Naive thymus-derived CD4-positive, alpha-beta T cell (primary cell): ENCODE measurements at regions not wholly inside any gene's neighbourhood (a gene's known extent, or its start where the extent isn't known, plus 50 kb on each side); places are given as distances from the start of the nearest gene placed in this dataset.

ENCODE experiments used
- ATAC-seq: fragments of 150-1000 bp; cut with Tn5 transposase; 2 replicates; pipeline ENCODE4 v1.10.0; 2021; ENCODE audit warnings: mild to moderate bottlenecking, moderate library complexity
- CTCF ChIA-PET: fragments of 350-600 bp; sonication (Branson Sonifier 250); formaldehyde crosslinking; loops from one replicate; lab custom pipeline; 2021; ENCODE audit warnings: antibody characterized with exemption; lab: Charles Lee
- POLR2A ChIA-PET: fragments of 350-600 bp; sonication (Branson Sonifier 250); formaldehyde crosslinking; loops from one replicate; lab custom pipeline; 2021; ENCODE audit warnings: antibody characterized with exemption, inconsistent platforms; lab: Charles Lee
- DNase-seq, 9 donors: peaks; one replicate each; pipeline versions ENCODE4 v3.0.0 to v3.0.0-alpha.2; 2020 to 2022; ENCODE audit warnings: mixed read lengths in 1 of 9
- H3K27ac ChIP-seq: one replicate; pipeline ENCODE4 v1.7.0; 2013; ENCODE audit warnings: mild to moderate bottlenecking, low read depth, low read length, moderate library complexity
- H3K27me3 ChIP-seq, 2 donors: one replicate each; pipeline ENCODE4 v1.7.0; 2013; ENCODE audit warnings: low read length in 2 of 2, mild to moderate bottlenecking in 2 of 2, moderate library complexity in 2 of 2; ENCODE audit not compliant: control insufficient read depth in 2 of 2, insufficient read depth in 2 of 2
- H3K36me3 ChIP-seq, 3 experiments: 1 replicate in 2 of 3; 2 replicates in 1 of 3; pipeline ENCODE4 v1.7.0; 2013; ENCODE audit warnings: low read length in 3 of 3, mild to moderate bottlenecking in 3 of 3, moderate library complexity in 1 of 3; ENCODE audit not compliant: insufficient read depth in 3 of 3, control insufficient read depth in 2 of 3
- H3K4me1 ChIP-seq, 2 donors: one replicate each; pipeline ENCODE4 v1.7.0; 2013; ENCODE audit warnings: low read length in 2 of 2, mild to moderate bottlenecking in 2 of 2, moderate library complexity in 1 of 2; ENCODE audit not compliant: control insufficient read depth in 2 of 2, insufficient read depth in 2 of 2
- H3K4me3 ChIP-seq: 2 replicates; pipeline ENCODE4 v1.7.0; 2013; ENCODE audit warnings: mild to moderate bottlenecking, low read length
- H3K9me3 ChIP-seq, 3 experiments: 1 replicate in 2 of 3; 2 replicates in 1 of 3; pipeline ENCODE4 v1.7.0; 2013; ENCODE audit warnings: low read length in 3 of 3; ENCODE audit not compliant: control insufficient read depth in 2 of 3
- H3K27ac Mint-ChIP-seq, 9 donors: one replicate each; pipeline ENCODE4 v1.8.0; 2020 to 2022; ENCODE audit warnings: mixed read lengths in 9 of 9, mild to moderate bottlenecking in 8 of 9, moderate library complexity in 5 of 9, inconsistent platforms in 2 of 9
- H3K27me3 Mint-ChIP-seq, 5 donors: one replicate each; pipeline ENCODE4 v1.8.0; 2021 to 2022; ENCODE audit warnings: mixed read lengths in 5 of 5, mild to moderate bottlenecking in 1 of 5
- H3K36me3 Mint-ChIP-seq, 5 donors: one replicate each; pipeline ENCODE4 v1.8.0; 2020 to 2022; ENCODE audit warnings: mixed read lengths in 5 of 5, mild to moderate bottlenecking in 3 of 5, inconsistent platforms in 1 of 5
- H3K4me1 Mint-ChIP-seq, 7 donors: one replicate each; pipeline ENCODE4 v1.8.0; 2020 to 2022; ENCODE audit warnings: mixed read lengths in 7 of 7, mild to moderate bottlenecking in 3 of 7, inconsistent platforms in 1 of 7
- H3K4me3 Mint-ChIP-seq, 10 donors: one replicate each; pipeline ENCODE4 v1.8.0; 2020 to 2022; ENCODE audit warnings: mild to moderate bottlenecking in 10 of 10, mixed read lengths in 10 of 10, moderate library complexity in 6 of 10, inconsistent platforms in 2 of 10
- H3K9me3 Mint-ChIP-seq, 11 donors: one replicate each; pipeline ENCODE4 v1.8.0; 2020 to 2022; ENCODE audit warnings: mixed read lengths in 11 of 11, mild to moderate bottlenecking in 4 of 11, inconsistent platforms in 1 of 11, moderate library complexity in 1 of 11
- intact Hi-C, 2 donors: fragments of 100-400 bp; cut with micrococcal nuclease; formaldehyde crosslinking; loops; one replicate each; pipeline ENCODE4 v1.15.1; 2023

GRCh38 chr4:23728393-23728792 lies 161.5 kb downstream of the PPARGC1A start:
- ChIA-PET POLR2A (no interaction called here), CTCF (no interaction called here)
- no peaks in the 10 kb centered on the region for H3K27me3 ChIP-seq
- no peaks in the 10 kb centered on the region for H3K4me1 ChIP-seq
- DNase-seq (no peak), ATAC-seq (no peak)
- intact Hi-C loops: no loop called here
- no peaks in the 10 kb centered on the region for H3K36me3 ChIP-seq
- peaks cover 0 to 12% (median 0%) of the 10 kb centered on the region in 11 donors for H3K9me3 Mint-ChIP-seq
- no peak overlapping the region for H3K27ac ChIP-seq
- no peak overlapping the region for H3K27ac Mint-ChIP-seq
- no peaks in the 10 kb centered on the region for H3K36me3 Mint-ChIP-seq
- peaks cover 0 to 7% (median 0%) of the 10 kb centered on the region in 7 donors for H3K4me1 Mint-ChIP-seq
- H3K27me3 Mint-ChIP-seq: peaks cover 0 to 16% (median 0%) of the 10 kb centered on the region in 5 donors
- no peaks in the 10 kb centered on the region for H3K9me3 ChIP-seq
- H3K4me3 ChIP-seq: no peak overlapping the region
- no peak overlapping the region for H3K4me3 Mint-ChIP-seq

- H3K9me3 ChIP-seq: no peaks in the 10 kb centered on the region
- Mint-ChIP-seq H3K4me3 (no peak overlapping the region), H3K9me3 (peaks cover 0 to 2% (median 0%) of the 10 kb centered on the region in 11 donors), H3K27ac (no peak overlapping the region), H3K27me3 (peaks cover 0 to under 1% (median 0%) of the 10 kb centered on the region in 5 donors), H3K36me3 (no peaks in the 10 kb centered on the region), H3K4me1 (no peaks in the 10 kb centered on the region)
- ATAC-seq: no peak
- intact Hi-C loops: no loop called here
- DNase-seq: no peak
- ChIA-PET POLR2A (no interaction called here), CTCF (no interaction called here)
- H3K36me3 ChIP-seq: no peaks in the 10 kb centered on the region
- no peaks in the 10 kb centered on the region for H3K27me3 ChIP-seq
- H3K4me1 ChIP-seq: no peaks in the 10 kb centered on the region
- H3K27ac ChIP-seq: no peak overlapping the region
- no peak overlapping the region for H3K4me3 ChIP-seq
Observed at GRCh38 chr4:23720556-23720955, 169.3 kb downstream of the PPARGC1A start.

DNA sequence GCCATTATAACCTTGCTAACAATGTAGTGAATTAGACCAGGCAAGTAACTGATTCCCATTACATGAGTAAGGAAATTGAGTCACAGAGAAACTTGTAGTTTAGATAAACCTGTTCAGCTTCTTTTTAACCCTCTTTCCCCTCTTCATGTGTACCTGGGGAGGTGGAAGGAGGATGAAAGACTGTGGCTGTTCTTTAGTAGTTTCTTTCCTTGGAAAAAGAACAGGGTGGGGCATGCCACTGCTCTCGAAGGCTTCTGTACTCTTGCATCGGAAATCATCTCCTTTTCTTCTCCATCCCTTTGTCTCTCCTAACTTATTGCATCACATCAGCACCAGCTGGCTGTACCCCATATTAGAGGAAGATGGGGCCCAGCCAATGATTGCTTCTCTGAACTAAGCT lies 171.4 kb downstream of the PPARGC1A start:
- Mint-ChIP-seq H3K36me3 (no peaks in the 10 kb centered on the region), H3K27ac (no peak overlapping the region), H3K4me1 (no peaks in the 10 kb centered on the region), H3K9me3 (peaks cover 0 to 1% (median 0%) of the 10 kb centered on the region in 11 donors), H3K4me3 (no peak overlapping the region), H3K27me3 (peaks cover 0 to 5% (median 0%) of the 10 kb centered on the region in 5 donors)
- ATAC-seq (no peak), DNase-seq (no peak)
- H3K27me3 ChIP-seq: no peaks in the 10 kb centered on the region
- CTCF ChIA-PET: no interaction called here
- intact Hi-C loops: no loop called here
- no peaks in the 10 kb centered on the region for H3K9me3 ChIP-seq
- POLR2A ChIA-PET: interaction anchor here (0.6 kb wide), 1 partner anchor 9 kb away, joined by 4 read pairs; no protein-coding TSS in a partner anchor
- no peak overlapping the region for H3K4me3 ChIP-seq
- H3K27ac ChIP-seq: no peak overlapping the region
- no peaks in the 10 kb centered on the region for H3K4me1 ChIP-seq
- no peaks in the 10 kb centered on the region for H3K36me3 ChIP-seq

- intact Hi-C loops: loop anchor here in 1 of 2 donors (1.0 to 2.0 kb wide), 2 partner anchors 383 to 581 kb away; no protein-coding TSS in a partner anchor
Observed at GRCh38 chr4:23717528-23718248, 172.2 kb downstream of the PPARGC1A start.

GRCh38 chr4:23710298-23710697 lies 179.5 kb downstream of the PPARGC1A start:
- Mint-ChIP-seq H3K4me1 (no peaks in the 10 kb centered on the region), H3K4me3 (no peak overlapping the region), H3K36me3 (no peaks in the 10 kb centered on the region), H3K27ac (no peak overlapping the region), H3K9me3 (peaks cover 0 to 3% (median 0%) of the 10 kb centered on the region in 11 donors), H3K27me3 (peaks cover 0 to 5% (median 0%) of the 10 kb centered on the region in 5 donors)
- intact Hi-C loops: no loop called here
- no peak for DNase-seq
- Histone ChIP-seq H3K27ac (no peak overlapping the region), H3K4me3 (no peak overlapping the region), H3K36me3 (no peaks in the 10 kb centered on the region), H3K9me3 (no peaks in the 10 kb centered on the region), H3K4me1 (no peaks in the 10 kb centered on the region), H3K27me3 (no peaks in the 10 kb centered on the region)
- CTCF ChIA-PET: no interaction called here
- POLR2A ChIA-PET: no interaction called here
- no peak for ATAC-seq

More at GRCh38 chr4:23717528-23718248, 172.2 kb downstream of the PPARGC1A start:
- DNase-seq (no peak), ATAC-seq (peak; percentile 24)
- Histone ChIP-seq H3K9me3 (no peaks in the 10 kb centered on the region), H3K36me3 (no peaks in the 10 kb centered on the region), H3K27me3 (no peaks in the 10 kb centered on the region), H3K27ac (no peak overlapping the region), H3K4me1 (no peaks in the 10 kb centered on the region), H3K4me3 (no peak overlapping the region)
- H3K4me1 Mint-ChIP-seq: no peaks in the 10 kb centered on the region
- H3K9me3 Mint-ChIP-seq: no peaks in the 10 kb centered on the region
- CTCF ChIA-PET: no interaction called here
- no peak overlapping the region for H3K4me3 Mint-ChIP-seq
- H3K27me3 Mint-ChIP-seq: peaks cover 0 to 5% (median 0%) of the 10 kb centered on the region in 5 donors
- POLR2A ChIA-PET: interaction anchor here (0.6 kb wide), 1 partner anchor 8 kb away, joined by 4 read pairs; no protein-coding TSS in a partner anchor
- H3K36me3 Mint-ChIP-seq: no peaks in the 10 kb centered on the region
- H3K27ac Mint-ChIP-seq: no peak overlapping the region

- DNase-seq: no peak
- H3K9me3 ChIP-seq: no peaks in the 10 kb centered on the region
- Mint-ChIP-seq H3K27me3 (no peaks in the 10 kb centered on the region), H3K9me3 (peaks cover 0 to 10% (median 2%) of the 10 kb centered on the region in 11 donors), H3K4me1 (no peaks in the 10 kb centered on the region), H3K27ac (no peak overlapping the region), H3K4me3 (no peak overlapping the region), H3K36me3 (peaks cover 0 to 4% (median 0%) of the 10 kb centered on the region in 5 donors)
- no peaks in the 10 kb centered on the region for H3K4me1 ChIP-seq
- CTCF ChIA-PET: no interaction called here
- POLR2A ChIA-PET: no interaction called here
- no peak overlapping the region for H3K27ac ChIP-seq
- H3K27me3 ChIP-seq: no peaks in the 10 kb centered on the region
- ATAC-seq: no peak
- H3K4me3 ChIP-seq: no peak overlapping the region
- no peaks in the 10 kb centered on the region for H3K36me3 ChIP-seq
- intact Hi-C loops: no loop called here
Observed at GRCh38 chr4:23707652-23708026, 182.2 kb downstream of the PPARGC1A start.
